ENCODE measurements at regions not wholly inside any gene's neighbourhood (a gene's known extent, or its start where the extent isn't known, plus 50 kb on each side); places are given as distances from the start of the nearest gene placed in this dataset.

GRCh38 chr6:121867095-121867494 is 431.6 kb downstream of the GJA1 start:
- ChIA-PET CTCF (interaction anchor here (2.0 kb wide), 1 partner anchor 17 kb away, joined by 6 read pairs; no protein-coding TSS in a partner anchor), POLR2A (no interaction called here)
- no peak overlapping the region for H3K27ac ChIP-seq (ENCODE audit: extremely low read depth, low read depth, low read length)
- H3K4me1 ChIP-seq (ENCODE audit: control insufficient read depth, insufficient read depth, low read length), result no peaks in the 10 kb centered on the region
- H3K9me3 ChIP-seq (ENCODE audit: control insufficient read depth, insufficient read depth, low read depth, low read length), result no peaks in the 10 kb centered on the region
- TF ChIP-seq ZNF473 (tag by site-specific recombination; IDR thresholded peaks at IDR 0.05) (no peak), KLF9 (tag by site-specific recombination; IDR thresholded peaks at IDR 0.05; ENCODE audit: low read depth) (no peak), ZNF266 (tag by site-specific recombination; IDR thresholded peaks at IDR 0.05; ENCODE audit: low read depth) (no peak), ZNF561 (tag by site-specific recombination; IDR thresholded peaks at IDR 0.05; ENCODE audit: borderline replicate concordance) (no peak), ZNF335 (tag by site-specific recombination; conservative IDR thresholded peaks at IDR 0.05) (no peak), ZNF792 (tag by site-specific recombination; IDR thresholded peaks at IDR 0.05) (no peak), ZNF521 (tag by site-specific recombination; IDR thresholded peaks at IDR 0.05) (no peak), GLIS2 (tag by site-specific recombination; IDR thresholded peaks at IDR 0.05) (no peak), SCRT2 (tag by site-specific recombination; IDR thresholded peaks at IDR 0.05) (no peak), ZEB2 (tag by site-specific recombination; IDR thresholded peaks at IDR 0.05) (no peak), KLF10 (tag by site-specific recombination; IDR thresholded peaks at IDR 0.05) (no peak), ZNF214 (tag by site-specific recombination; IDR thresholded peaks at IDR 0.05; ENCODE audit: borderline replicate concordance) (no peak)
- TF ChIP-seq, protein P1, sequence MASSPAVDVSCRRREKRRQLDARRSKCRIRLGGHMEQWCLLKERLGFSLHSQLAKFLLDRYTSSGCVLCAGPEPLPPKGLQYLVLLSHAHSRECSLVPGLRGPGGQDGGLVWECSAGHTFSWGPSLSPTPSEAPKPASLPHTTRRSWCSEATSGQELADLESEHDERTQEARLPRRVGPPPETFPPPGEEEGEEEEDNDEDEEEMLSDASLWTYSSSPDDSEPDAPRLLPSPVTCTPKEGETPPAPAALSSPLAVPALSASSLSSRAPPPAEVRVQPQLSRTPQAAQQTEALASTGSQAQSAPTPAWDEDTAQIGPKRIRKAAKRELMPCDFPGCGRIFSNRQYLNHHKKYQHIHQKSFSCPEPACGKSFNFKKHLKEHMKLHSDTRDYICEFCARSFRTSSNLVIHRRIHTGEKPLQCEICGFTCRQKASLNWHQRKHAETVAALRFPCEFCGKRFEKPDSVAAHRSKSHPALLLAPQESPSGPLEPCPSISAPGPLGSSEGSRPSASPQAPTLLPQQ (tag by site-specific recombination; IDR thresholded peaks at IDR 0.05), result no peak
- TF ChIP-seq, protein P2, sequence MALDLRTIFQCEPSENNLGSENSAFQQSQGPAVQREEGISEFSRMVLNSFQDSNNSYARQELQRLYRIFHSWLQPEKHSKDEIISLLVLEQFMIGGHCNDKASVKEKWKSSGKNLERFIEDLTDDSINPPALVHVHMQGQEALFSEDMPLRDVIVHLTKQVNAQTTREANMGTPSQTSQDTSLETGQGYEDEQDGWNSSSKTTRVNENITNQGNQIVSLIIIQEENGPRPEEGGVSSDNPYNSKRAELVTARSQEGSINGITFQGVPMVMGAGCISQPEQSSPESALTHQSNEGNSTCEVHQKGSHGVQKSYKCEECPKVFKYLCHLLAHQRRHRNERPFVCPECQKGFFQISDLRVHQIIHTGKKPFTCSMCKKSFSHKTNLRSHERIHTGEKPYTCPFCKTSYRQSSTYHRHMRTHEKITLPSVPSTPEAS (tag by site-specific recombination; IDR thresholded peaks at IDR 0.05), result no peak
- TF ChIP-seq, protein P3, sequence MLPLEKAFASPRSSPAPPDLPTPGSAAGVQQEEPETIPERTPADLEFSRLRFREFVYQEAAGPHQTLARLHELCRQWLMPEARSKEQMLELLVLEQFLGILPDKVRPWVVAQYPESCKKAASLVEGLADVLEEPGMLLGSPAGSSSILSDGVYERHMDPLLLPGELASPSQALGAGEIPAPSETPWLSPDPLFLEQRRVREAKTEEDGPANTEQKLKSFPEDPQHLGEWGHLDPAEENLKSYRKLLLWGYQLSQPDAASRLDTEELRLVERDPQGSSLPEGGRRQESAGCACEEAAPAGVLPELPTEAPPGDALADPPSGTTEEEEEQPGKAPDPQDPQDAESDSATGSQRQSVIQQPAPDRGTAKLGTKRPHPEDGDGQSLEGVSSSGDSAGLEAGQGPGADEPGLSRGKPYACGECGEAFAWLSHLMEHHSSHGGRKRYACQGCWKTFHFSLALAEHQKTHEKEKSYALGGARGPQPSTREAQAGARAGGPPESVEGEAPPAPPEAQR (tag by site-specific recombination; IDR thresholded peaks at IDR 0.05), result no peak
- TF ChIP-seq, protein P4, sequence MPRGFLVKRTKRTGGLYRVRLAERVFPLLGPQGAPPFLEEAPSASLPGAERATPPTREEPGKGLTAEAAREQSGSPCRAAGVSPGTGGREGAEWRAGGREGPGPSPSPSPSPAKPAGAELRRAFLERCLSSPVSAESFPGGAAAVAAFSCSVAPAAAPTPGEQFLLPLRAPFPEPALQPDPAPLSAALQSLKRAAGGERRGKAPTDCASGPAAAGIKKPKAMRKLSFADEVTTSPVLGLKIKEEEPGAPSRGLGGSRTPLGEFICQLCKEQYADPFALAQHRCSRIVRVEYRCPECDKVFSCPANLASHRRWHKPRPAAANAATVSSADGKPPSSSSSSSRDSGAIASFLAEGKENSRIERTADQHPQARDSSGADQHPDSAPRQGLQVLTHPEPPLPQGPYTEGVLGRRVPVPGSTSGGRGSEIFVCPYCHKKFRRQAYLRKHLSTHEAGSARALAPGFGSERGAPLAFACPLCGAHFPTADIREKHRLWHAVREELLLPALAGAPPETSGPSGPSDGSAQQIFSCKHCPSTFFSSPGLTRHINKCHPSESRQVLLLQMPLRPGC (tag by site-specific recombination; IDR thresholded peaks at IDR 0.05), result no peak
- H3K4me3 ChIP-seq (ENCODE audit: low read depth, low read length), result no peak overlapping the region
- no peaks in the 10 kb centered on the region for H3K36me3 ChIP-seq (ENCODE audit: control insufficient read depth in 2 of 2, insufficient read depth in 1 of 2, low read length in 2 of 2)

- POLR2A ChIA-PET, result no interaction called here
- no peak overlapping the region for H3K4me3 ChIP-seq (ENCODE audit: low read depth, low read length)
- CTCF ChIA-PET, result interaction anchor here (2.0 kb wide), 1 partner anchor 18 kb away, joined by 6 read pairs; no protein-coding TSS in a partner anchor
- no peak overlapping the region for H3K27ac ChIP-seq (ENCODE audit: extremely low read depth, low read depth, low read length)
- no peaks in the 10 kb centered on the region for H3K4me1 ChIP-seq (ENCODE audit: control insufficient read depth, insufficient read depth, low read length)
- H3K9me3 ChIP-seq (ENCODE audit: control insufficient read depth, insufficient read depth, low read depth, low read length), result no peaks in the 10 kb centered on the region
- H3K36me3 ChIP-seq (ENCODE audit: control insufficient read depth in 2 of 2, insufficient read depth in 1 of 2, low read length in 2 of 2), result no peaks in the 10 kb centered on the region
- TF ChIP-seq ZXDB (tag by site-specific recombination; IDR thresholded peaks at IDR 0.05) (no peak), ZNF2 (tag by site-specific recombination; IDR thresholded peaks at IDR 0.05) (no peak), ZNF223 (tag by site-specific recombination; IDR thresholded peaks at IDR 0.05) (no peak), ZNF341 (tag by site-specific recombination; IDR thresholded peaks at IDR 0.05; ENCODE audit: low read depth) (no peak), ZNF416 (tag by site-specific recombination; IDR thresholded peaks at IDR 0.05) (no peak), ZNF830 (tag by site-specific recombination; IDR thresholded peaks at IDR 0.05; ENCODE audit: low read depth) (no peak), ZNF555 (tag by site-specific recombination; conservative IDR thresholded peaks at IDR 0.05) (no peak), ZNF571 (tag by site-specific recombination; IDR thresholded peaks at IDR 0.05) (no peak), ZNF623 (tag by site-specific recombination; IDR thresholded peaks at IDR 0.05) (no peak), MYNN (tag by site-specific recombination; IDR thresholded peaks at IDR 0.05; ENCODE audit: borderline replicate concordance) (no peak), ZNF791 (tag by site-specific recombination; IDR thresholded peaks at IDR 0.05) (no peak), ZNF658 (tag by site-specific recombination; IDR thresholded peaks at IDR 0.05) (no peak), GLI4 (tag by site-specific recombination; IDR thresholded peaks at IDR 0.05) (no peak), REPIN1 (tag by site-specific recombination; IDR thresholded peaks at IDR 0.05; ENCODE audit: low read depth) (no peak)
- TF ChIP-seq, protein P5, sequence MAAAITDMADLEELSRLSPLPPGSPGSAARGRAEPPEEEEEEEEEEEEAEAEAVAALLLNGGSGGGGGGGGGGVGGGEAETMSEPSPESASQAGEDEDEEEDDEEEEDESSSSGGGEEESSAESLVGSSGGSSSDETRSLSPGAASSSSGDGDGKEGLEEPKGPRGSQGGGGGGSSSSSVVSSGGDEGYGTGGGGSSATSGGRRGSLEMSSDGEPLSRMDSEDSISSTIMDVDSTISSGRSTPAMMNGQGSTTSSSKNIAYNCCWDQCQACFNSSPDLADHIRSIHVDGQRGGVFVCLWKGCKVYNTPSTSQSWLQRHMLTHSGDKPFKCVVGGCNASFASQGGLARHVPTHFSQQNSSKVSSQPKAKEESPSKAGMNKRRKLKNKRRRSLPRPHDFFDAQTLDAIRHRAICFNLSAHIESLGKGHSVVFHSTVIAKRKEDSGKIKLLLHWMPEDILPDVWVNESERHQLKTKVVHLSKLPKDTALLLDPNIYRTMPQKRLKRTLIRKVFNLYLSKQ (tag by site-specific recombination; IDR thresholded peaks at IDR 0.05; ENCODE audit: borderline replicate concordance), result no peak
Measured at GRCh38 chr6:121868206-121868605, 432.8 kb downstream of the GJA1 start.
